GM19239 (cell line): ENCODE measurements at regions not wholly inside any gene's neighbourhood (a gene's known extent, or its start where the extent isn't known, plus 50 kb on each side); places are given as distances from the start of the nearest gene placed in this dataset.
A peak's percentile ranks its signal among the peaks of the same experiment; 100 is the strongest.

Experiments
- DNase-seq: peaks from one replicate; pipeline ENCODE4 v3.0.0; 2011; ENCODE audit warnings: low spot score; ENCODE audit not compliant: insufficient read length
- FAIRE-seq: peaks from 2 replicates; lab custom pipeline; 2011; peaks lifted over from hg19 to GRCh38; lab: Jason Lieb, UNC

GRCh38 chr14:22460461-22461195, 128.4 kb downstream of the DAD1 start:
- FAIRE-seq (no peak), DNase-seq (no peak)

- FAIRE-seq (no peak), DNase-seq (no peak)
Observed at GRCh38 chr14:22458737-22459136, 130.3 kb downstream of the DAD1 start.

GRCh38 chr14:22456998-22457594, 131.9 kb downstream of the DAD1 start:
- FAIRE-seq (no peak), DNase-seq (no peak)

GRCh38 chr14:22456421-22456820, 132.6 kb downstream of the DAD1 start:
- FAIRE-seq (peak; percentile 52), DNase-seq (no peak)

- FAIRE-seq (no peak), DNase-seq (no peak)
Observed at GRCh38 chr14:22452330-22452729, 136.7 kb downstream of the DAD1 start.

- FAIRE-seq = no peak
- DNase-seq = no peak
Observed at GRCh38 chr14:22450266-22450665, 138.8 kb downstream of the DAD1 start.

GRCh38 chr14:22449600-22449905, 139.5 kb downstream of the DAD1 start:
- DNase-seq (no peak), FAIRE-seq (no peak)

GRCh38 chr14:22448905-22449599, 140.0 kb downstream of the DAD1 start:
- peak; percentile 90 for FAIRE-seq
- DNase-seq = no peak

- no peak for DNase-seq
- FAIRE-seq = peak; percentile 8
Observed at GRCh38 chr14:22448035-22448904, 140.8 kb downstream of the DAD1 start.

GRCh38 chr14:22438742-22439141, 150.3 kb downstream of the DAD1 start:
- FAIRE-seq (no peak), DNase-seq (no peak)

- DNase-seq = no peak
- FAIRE-seq = no peak
Observed at GRCh38 chr14:22434901-22435550, 154.0 kb downstream of the DAD1 start.

GRCh38 chr14:22434030-22434429, 155.0 kb downstream of the DAD1 start:
- FAIRE-seq (no peak), DNase-seq (no peak)

GRCh38 chr14:22433069-22433468, 156.0 kb downstream of the DAD1 start:
- no peak for FAIRE-seq
- DNase-seq = no peak

GRCh38 chr14:22432348-22432976, 156.6 kb downstream of the DAD1 start:
- DNase-seq (no peak), FAIRE-seq (peak; percentile 80)

GRCh38 chr14:22429546-22430294, 159.3 kb downstream of the DAD1 start:
- DNase-seq (no peak), FAIRE-seq (no peak)

- DNase-seq (no peak), FAIRE-seq (no peak)
Observed at GRCh38 chr14:22428700-22429291, 160.2 kb downstream of the DAD1 start.

GRCh38 chr14:22427771-22428231, 161.2 kb downstream of the DAD1 start:
- FAIRE-seq (peak; percentile 31), DNase-seq (no peak)

- no peak for DNase-seq
- FAIRE-seq = no peak
Observed at GRCh38 chr14:22426711-22427110, 162.3 kb downstream of the DAD1 start.

GRCh38 chr14:22423958-22424357, 165.1 kb downstream of the DAD1 start:
- FAIRE-seq (no peak), DNase-seq (no peak)
